Mesenchymal stem cell (in vitro differentiated cells and primary cell): ENCODE measurements at regions not wholly inside any gene's neighbourhood (a gene's known extent, or its start where the extent isn't known, plus 50 kb on each side); places are given as distances from the start of the nearest gene placed in this dataset.
A peak's percentile ranks its signal among the peaks of the same experiment; 100 is the strongest.

Experiments used
- DNase-seq: peaks from one replicate; pipeline ENCODE4 v3.0.0-alpha.2; 2013
- H2AFZ ChIP-seq: one replicate; pipeline ENCODE4 v1.6.1; 2013; ENCODE audit warnings: low read depth, mild to moderate bottlenecking, control low read depth, inconsistent platforms, low read length, moderate library complexity
- H2AK5ac ChIP-seq: 2 replicates; pipeline ENCODE4 v1.6.1; 2013; ENCODE audit warnings: low read length, moderate library complexity, mild to moderate bottlenecking, inconsistent platforms; ENCODE audit not compliant: severe bottlenecking
- H2BK120ac ChIP-seq: one replicate; pipeline ENCODE4 v1.6.1; 2013; ENCODE audit warnings: low read depth, mild to moderate bottlenecking, inconsistent platforms, low read length, moderate library complexity
- H2BK12ac ChIP-seq, 2 experiments: one replicate each; pipeline ENCODE4 v1.6.1; 2013; ENCODE audit warnings: inconsistent platforms in 2 of 2, low read length in 2 of 2, mild to moderate bottlenecking in 2 of 2, moderate library complexity in 2 of 2, control low read depth in 1 of 2
- H2BK15ac ChIP-seq: one replicate; pipeline ENCODE4 v1.6.1; 2013; ENCODE audit warnings: mild to moderate bottlenecking, low read depth, inconsistent platforms; ENCODE audit not compliant: poor library complexity, severe bottlenecking
- H2BK5ac ChIP-seq: 2 replicates; pipeline ENCODE4 v1.6.1; 2013; ENCODE audit warnings: low read depth, mild to moderate bottlenecking, low read length, control low read depth, inconsistent platforms; ENCODE audit not compliant: poor library complexity, severe bottlenecking
- H3K14ac ChIP-seq, 2 experiments: one replicate each; pipeline ENCODE4 v1.6.1; 2013; ENCODE audit warnings: inconsistent platforms in 2 of 2, low read length in 2 of 2, control low read depth in 1 of 2, mild to moderate bottlenecking in 1 of 2, moderate library complexity in 1 of 2
- H3K18ac ChIP-seq, 2 experiments: one replicate each; pipeline ENCODE4 v1.6.1; 2013; ENCODE audit warnings: inconsistent platforms in 2 of 2, low read length in 2 of 2, control low read depth in 1 of 2, low read depth in 1 of 2, mild to moderate bottlenecking in 1 of 2
- H3K23ac ChIP-seq, 2 experiments: one replicate each; pipeline ENCODE4 v1.6.1; 2013; ENCODE audit warnings: inconsistent platforms in 2 of 2, low read length in 2 of 2, mild to moderate bottlenecking in 2 of 2, moderate library complexity in 2 of 2, control low read depth in 1 of 2
- H3K27ac ChIP-seq: 2 replicates; pipeline ENCODE4 v1.5.1; 2013; ENCODE audit warnings: mild to moderate bottlenecking, moderate library complexity, low read length, control low read depth, inconsistent platforms; ENCODE audit not compliant: poor library complexity, severe bottlenecking
- H3K27me3 ChIP-seq, 2 experiments: 2 replicates each; pipeline versions ENCODE4 v1.6.1 to v1.7.0; 2013; ENCODE audit warnings: low read length in 2 of 2, mild to moderate bottlenecking in 2 of 2, moderate library complexity in 2 of 2, control low read depth in 1 of 2, inconsistent platforms in 1 of 2; ENCODE audit not compliant: control insufficient read depth in 1 of 2, insufficient read depth in 1 of 2
- H3K36me3 ChIP-seq, 2 experiments: 2 replicates each; pipeline versions ENCODE4 v1.6.1 to v1.7.0; 2013; ENCODE audit warnings: low read length in 2 of 2, control low read depth in 1 of 2, inconsistent platforms in 1 of 2, low read depth in 1 of 2, mild to moderate bottlenecking in 1 of 2; ENCODE audit not compliant: insufficient read depth in 2 of 2, control insufficient read depth in 1 of 2
- H3K4ac ChIP-seq, 2 experiments: one replicate each; pipeline ENCODE4 v1.6.1; 2013; ENCODE audit warnings: inconsistent platforms in 2 of 2, low read length in 2 of 2, mild to moderate bottlenecking in 2 of 2, moderate library complexity in 2 of 2, control low read depth in 1 of 2, low read depth in 1 of 2
- H3K4me1 ChIP-seq: 2 replicates; pipeline ENCODE4 v1.6.1; 2013; ENCODE audit warnings: low read depth, low read length, control low read depth; ENCODE audit not compliant: control insufficient read depth, insufficient read depth
- H3K4me2 ChIP-seq: 2 replicates; pipeline ENCODE4 v1.6.1; 2013; ENCODE audit warnings: low read length, mild to moderate bottlenecking, inconsistent platforms; ENCODE audit not compliant: poor library complexity, severe bottlenecking
- H3K4me3 ChIP-seq, 2 experiments: 2 replicates each; pipeline versions ENCODE4 v1.5.1 to v1.7.0; 2013; ENCODE audit warnings: low read length in 2 of 2, mild to moderate bottlenecking in 2 of 2, control low read depth in 1 of 2, low read depth in 1 of 2; ENCODE audit not compliant: insufficient read depth in 1 of 2
- H3K79me1 ChIP-seq: replicated peaks from 2 replicates; pipeline ENCODE4 v1.6.1; 2013; ENCODE audit warnings: mild to moderate bottlenecking, control low read depth, low read length, inconsistent platforms; ENCODE audit not compliant: poor library complexity, severe bottlenecking
- H3K9ac ChIP-seq: 2 replicates; pipeline ENCODE4 v1.7.0; 2013; ENCODE audit warnings: mild to moderate bottlenecking, low read length, moderate library complexity
- H3K9me3 ChIP-seq: 2 replicates; pipeline ENCODE4 v1.7.0; 2013; ENCODE audit warnings: mild to moderate bottlenecking, low read length; ENCODE audit not compliant: control insufficient read depth
- H4K8ac ChIP-seq: one replicate; pipeline ENCODE4 v1.6.1; 2013; ENCODE audit warnings: inconsistent platforms, mild to moderate bottlenecking, low read length, moderate library complexity
- H4K91ac ChIP-seq: one replicate; pipeline ENCODE4 v1.6.1; 2013; ENCODE audit warnings: mild to moderate bottlenecking, low read length, inconsistent platforms
- WGBS: methylation state at CpG from one replicate; pipeline ENCODE4 v1.1.7; 2013; ENCODE audit warnings: mixed read lengths; 5-methylcytosine and 5-hydroxymethylcytosine counted together

GRCh38 chr2:11069566-11070185 is 85.6 kb upstream of the SLC66A3 start:
- Histone ChIP-seq H4K8ac (no peak overlapping the region), H3K9me3 (no peaks in the 10 kb centered on the region), H2AFZ (no peak overlapping the region), H2AK5ac (no peak overlapping the region), H4K91ac (no peak overlapping the region), H3K14ac (no peak overlapping the region), H3K27ac (no peak overlapping the region), H3K79me1 (no peaks in the 10 kb centered on the region), H2BK5ac (no peak overlapping the region), H3K18ac (no peak overlapping the region), H3K9ac (no peak overlapping the region), H3K23ac (no peak overlapping the region), H3K36me3 (no peaks in the 10 kb centered on the region), H2BK12ac (no peak overlapping the region), H2BK15ac (no peak overlapping the region), H3K4me1 (peaks cover 2% of the 10 kb centered on the region), H3K27me3 (peaks cover 18 to 53% of the 10 kb centered on the region in 2 experiments), H3K4me3 (no peak overlapping the region), H3K4me2 (no peak overlapping the region), H2BK120ac (no peak overlapping the region), H3K4ac (no peak overlapping the region)
- 95% methylated on average over 10 of the region's 10 CpGs for WGBS
- no peak for DNase-seq

DNA sequence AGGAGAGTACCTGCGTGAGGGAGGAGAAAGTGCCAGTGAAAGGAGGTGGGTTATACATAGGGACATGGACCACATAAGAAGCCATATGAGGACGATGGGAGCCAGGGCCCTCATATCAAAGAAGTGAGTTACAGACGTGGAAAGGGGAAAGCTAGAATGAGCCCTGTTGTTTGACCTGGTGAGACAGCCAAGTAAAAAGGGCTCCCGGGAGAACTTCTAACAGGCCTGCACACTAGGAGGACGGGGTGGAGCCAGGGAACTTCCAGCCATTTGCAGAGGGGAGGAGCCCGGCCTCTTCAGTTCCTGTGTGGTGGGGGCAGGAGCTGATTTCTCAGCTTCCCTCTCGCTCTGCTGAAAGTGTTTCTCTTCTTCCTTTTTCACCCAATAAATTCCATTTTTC is 84.1 kb upstream of the SLC66A3 start:
- no peak overlapping the region for H2AK5ac ChIP-seq
- H3K4me1 ChIP-seq, result peaks cover 2% of the 10 kb centered on the region
- H2BK15ac ChIP-seq, result no peak overlapping the region
- no peaks in the 10 kb centered on the region for H3K36me3 ChIP-seq
- H2BK12ac ChIP-seq, result peak overlapping the region in 1 of 2 experiments; percentile 83
- H3K23ac ChIP-seq, result no peak overlapping the region
- WGBS, result 67% methylated on average over 4 of the region's 7 CpGs
- no peak overlapping the region for H4K91ac ChIP-seq
- H2BK5ac ChIP-seq, result no peak overlapping the region
- H3K27ac ChIP-seq, result no peak overlapping the region
- no peaks in the 10 kb centered on the region for H3K79me1 ChIP-seq
- H4K8ac ChIP-seq, result peak overlapping the region; percentile 16
- H3K9ac ChIP-seq, result no peak overlapping the region
- H3K4ac ChIP-seq, result no peak overlapping the region
- H3K27me3 ChIP-seq, result peaks cover 8 to 53% of the 10 kb centered on the region in 2 experiments
- H3K14ac ChIP-seq, result no peak overlapping the region
- DNase-seq, result peak; percentile 36
- no peak overlapping the region for H2BK120ac ChIP-seq
- H3K9me3 ChIP-seq, result no peaks in the 10 kb centered on the region
- H3K4me3 ChIP-seq, result no peak overlapping the region
- no peak overlapping the region for H3K18ac ChIP-seq
- no peak overlapping the region for H3K4me2 ChIP-seq
- H2AFZ ChIP-seq, result peak overlapping the region; percentile 23

GRCh38 chr2:11071939-11072338 is 83.3 kb upstream of the SLC66A3 start:
- Histone ChIP-seq H3K9me3 (no peaks in the 10 kb centered on the region), H3K36me3 (no peaks in the 10 kb centered on the region), H3K23ac (no peak overlapping the region), H3K9ac (no peak overlapping the region), H3K27me3 (peaks cover 6 to 54% of the 10 kb centered on the region in 2 experiments), H3K79me1 (no peaks in the 10 kb centered on the region), H2BK12ac (peak overlapping the region in 1 of 2 experiments; percentile 53), H2BK120ac (no peak overlapping the region), H3K4me3 (no peak overlapping the region), H4K91ac (no peak overlapping the region), H3K4me1 (peaks cover 2% of the 10 kb centered on the region), H3K27ac (no peak overlapping the region), H4K8ac (no peak overlapping the region), H3K4ac (no peak overlapping the region), H2BK15ac (no peak overlapping the region), H2BK5ac (no peak overlapping the region), H3K18ac (no peak overlapping the region), H3K4me2 (no peak overlapping the region), H2AFZ (no peak overlapping the region), H2AK5ac (no peak overlapping the region), H3K14ac (no peak overlapping the region)
- WGBS, result 94% methylated on average over 2 of the region's 2 CpGs
- no peak for DNase-seq

DNA sequence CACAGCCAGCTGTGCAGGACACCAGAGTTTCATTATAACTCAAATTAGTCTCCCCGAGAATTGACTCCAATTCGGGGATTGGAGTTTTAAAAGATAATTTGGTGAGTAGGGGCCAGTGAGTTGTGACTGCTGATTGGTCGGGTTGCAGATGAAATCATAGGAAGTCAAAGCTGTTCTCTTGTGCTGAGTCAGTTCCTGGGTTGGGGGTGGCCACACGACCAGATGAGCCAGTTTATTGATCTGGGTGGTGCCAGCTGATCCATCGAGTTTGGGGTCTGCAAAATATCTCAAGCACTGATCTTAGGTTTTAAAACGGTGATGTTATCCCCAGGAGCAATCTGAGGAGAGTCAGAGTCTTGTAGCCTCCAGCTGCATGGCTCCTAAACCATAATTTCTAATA is 82.7 kb upstream of the SLC66A3 start:
- H3K18ac ChIP-seq, result no peak overlapping the region
- H2AK5ac ChIP-seq, result no peak overlapping the region
- H3K79me1 ChIP-seq, result no peaks in the 10 kb centered on the region
- no peak overlapping the region for H3K4me3 ChIP-seq
- H2AFZ ChIP-seq, result no peak overlapping the region
- H3K27ac ChIP-seq, result no peak overlapping the region
- no peak overlapping the region for H3K4me2 ChIP-seq
- H2BK15ac ChIP-seq, result no peak overlapping the region
- peaks cover 6 to 53% of the 10 kb centered on the region in 2 experiments for H3K27me3 ChIP-seq
- H3K14ac ChIP-seq, result no peak overlapping the region
- WGBS, result 70% methylated on average over 6 of the region's 6 CpGs
- H2BK5ac ChIP-seq, result no peak overlapping the region
- H2BK12ac ChIP-seq, result peak overlapping the region in 1 of 2 experiments; percentile 53
- no peak overlapping the region for H4K91ac ChIP-seq
- DNase-seq, result no peak
- H3K9me3 ChIP-seq, result no peaks in the 10 kb centered on the region
- H4K8ac ChIP-seq, result peak overlapping the region; percentile 38
- H3K4ac ChIP-seq, result no peak overlapping the region
- no peak overlapping the region for H2BK120ac ChIP-seq
- H3K36me3 ChIP-seq, result no peaks in the 10 kb centered on the region
- no peak overlapping the region for H3K23ac ChIP-seq
- H3K4me1 ChIP-seq, result peaks cover 2% of the 10 kb centered on the region
- no peak overlapping the region for H3K9ac ChIP-seq
